Activated CD8-positive, alpha-beta T cell treated with anti-CD3 and anti-CD28 coated beads, Interleukin-2, amount 10 ng/mL, durations not matched to agents 7 days and 5 days (primary cell): ENCODE measurements at regions not wholly inside any gene's neighbourhood (a gene's known extent, or its start where the extent isn't known, plus 50 kb on each side); places are given as distances from the start of the nearest gene placed in this dataset.

Experiments
- ATAC-seq: fragments of 150-1000 bp; cut with Tn5 transposase; one replicate; pipeline ENCODE4 v1.10.0; 2021; ENCODE audit warnings: moderate library complexity
- CTCF ChIA-PET: fragments of 350-600 bp; sonication (Branson Sonifier 250); formaldehyde crosslinking; loops from one replicate; lab custom pipeline; 2021; ENCODE audit warnings: antibody characterized with exemption; lab: Charles Lee
- POLR2A ChIA-PET: fragments of 350-600 bp; sonication (Branson Sonifier 250); formaldehyde crosslinking; loops from one replicate; lab custom pipeline; 2021; ENCODE audit warnings: antibody characterized with exemption; lab: Charles Lee
- DNase-seq: peaks from one replicate; pipeline ENCODE4 v3.0.0-alpha.2; 2020
- H3K27ac Mint-ChIP-seq: one replicate; pipeline ENCODE4 v1.8.0; 2021; ENCODE audit warnings: mild to moderate bottlenecking, mixed read lengths
- H3K27me3 Mint-ChIP-seq: one replicate; pipeline ENCODE4 v1.8.0; 2021; ENCODE audit warnings: low read depth, mixed read lengths
- H3K36me3 Mint-ChIP-seq: one replicate; pipeline ENCODE4 v1.8.0; 2021; ENCODE audit warnings: low read depth, mixed read lengths
- H3K4me1 Mint-ChIP-seq: one replicate; pipeline ENCODE4 v1.8.0; 2021; ENCODE audit warnings: low read depth, mixed read lengths
- H3K4me3 Mint-ChIP-seq: one replicate; pipeline ENCODE4 v1.8.0; 2021; ENCODE audit warnings: mild to moderate bottlenecking, mixed read lengths
- H3K9me3 Mint-ChIP-seq: one replicate; pipeline ENCODE4 v1.8.0; 2022; ENCODE audit warnings: mixed read lengths; ENCODE audit not compliant: insufficient read depth

DNA sequence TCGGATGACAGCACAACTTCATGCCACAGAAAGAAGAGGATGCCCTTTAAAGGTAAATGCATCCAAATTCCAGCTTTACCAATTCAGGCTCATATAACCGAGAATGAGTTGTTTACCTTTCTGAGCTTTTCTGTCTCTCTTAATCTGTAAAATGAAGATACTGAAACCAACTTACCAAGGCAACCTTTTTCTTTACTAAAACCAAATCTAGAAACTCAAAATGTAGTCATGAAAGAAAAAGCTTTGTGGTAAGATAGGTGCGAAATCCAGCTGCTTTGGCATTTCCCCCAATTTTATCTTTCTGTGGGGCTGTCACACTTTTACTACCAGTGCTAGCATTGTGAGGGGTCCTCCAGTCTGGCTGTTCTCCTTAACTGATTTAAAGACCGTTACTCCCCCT is 240.4 kb downstream of the IKZF2 start:
- ATAC-seq (no peak), DNase-seq (no peak)
- H3K4me1 Mint-ChIP-seq, result peaks cover 27% of the 10 kb centered on the region
- no peak overlapping the region for H3K4me3 Mint-ChIP-seq
- H3K27me3 Mint-ChIP-seq, result peaks cover 2% of the 10 kb centered on the region
- POLR2A ChIA-PET, result no interaction called here
- H3K36me3 Mint-ChIP-seq, result peaks cover 2% of the 10 kb centered on the region
- CTCF ChIA-PET, result interaction anchor here (0.6 kb wide), 1 partner anchor 32 kb away, joined by 3 read pairs; no protein-coding TSS in a partner anchor
- H3K27ac Mint-ChIP-seq, result no peak overlapping the region
- H3K9me3 Mint-ChIP-seq, result peaks cover 3% of the 10 kb centered on the region

DNA sequence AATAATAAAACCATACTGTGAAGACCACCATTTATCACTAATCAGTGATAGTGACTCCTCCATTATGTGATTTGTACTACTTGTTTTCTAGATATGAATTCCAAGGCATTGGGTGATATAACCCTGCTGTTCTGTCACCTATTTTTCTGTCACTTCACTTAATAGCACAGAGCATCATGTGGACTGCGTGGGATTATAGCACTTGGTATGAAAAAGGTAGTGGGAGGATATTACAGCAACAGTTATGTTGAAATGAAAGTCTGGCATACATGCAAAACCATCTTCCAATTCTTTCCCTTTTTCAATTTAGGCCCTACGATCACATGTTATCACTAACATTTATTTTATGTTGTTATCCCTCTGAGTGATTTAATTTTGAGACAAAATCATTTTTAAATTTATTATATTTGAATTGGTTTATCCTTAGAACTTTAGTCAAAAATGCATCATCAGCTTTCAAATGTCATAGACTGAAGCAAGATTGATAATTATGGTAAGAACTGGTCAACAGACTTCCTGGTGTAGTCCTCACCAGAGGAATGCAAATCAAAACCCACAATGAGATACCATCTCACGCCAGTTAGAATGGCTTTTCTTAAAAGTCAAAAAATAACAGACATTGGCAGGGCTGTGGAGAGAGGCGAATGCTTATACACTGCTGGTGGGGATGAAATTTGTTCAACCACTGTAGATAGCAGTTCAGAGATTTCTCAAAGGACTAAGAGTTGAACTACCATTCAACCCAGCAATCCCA is 242.6 kb downstream of the IKZF2 start:
- Mint-ChIP-seq H3K27me3 (peaks cover 2% of the 10 kb centered on the region), H3K36me3 (peaks cover 2% of the 10 kb centered on the region), H3K4me1 (peaks cover 19% of the 10 kb centered on the region), H3K9me3 (peaks cover 3% of the 10 kb centered on the region), H3K27ac (no peak overlapping the region), H3K4me3 (no peak overlapping the region)
- ATAC-seq (no peak), DNase-seq (no peak)
- ChIA-PET CTCF (no interaction called here), POLR2A (no interaction called here)

DNA sequence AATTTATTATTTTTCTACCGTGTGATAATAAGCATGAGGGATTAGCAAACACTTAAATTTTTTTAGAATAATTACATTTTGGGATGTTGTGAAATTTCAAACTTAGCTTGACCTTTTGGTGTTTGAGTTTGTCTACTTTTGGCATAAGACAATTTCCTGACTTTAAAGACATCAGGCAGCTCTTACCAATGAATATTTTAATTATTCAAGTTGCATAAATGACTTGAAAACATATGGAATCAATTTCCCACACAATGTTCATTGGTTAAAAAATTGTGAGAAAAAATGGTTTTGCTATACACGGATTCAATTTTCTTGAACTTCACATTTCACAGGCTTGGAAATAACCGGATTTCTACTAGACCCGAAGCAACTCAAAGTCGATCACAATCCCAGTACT is 243.4 kb downstream of the IKZF2 start:
- H3K27me3 Mint-ChIP-seq, result peaks cover 2% of the 10 kb centered on the region
- H3K4me1 Mint-ChIP-seq, result peaks cover 19% of the 10 kb centered on the region
- ChIA-PET CTCF (no interaction called here), POLR2A (no interaction called here)
- peaks cover 3% of the 10 kb centered on the region for H3K9me3 Mint-ChIP-seq
- no peak overlapping the region for H3K27ac Mint-ChIP-seq
- ATAC-seq, result no peak
- H3K36me3 Mint-ChIP-seq, result peaks cover 2% of the 10 kb centered on the region
- no peak for DNase-seq
- no peak overlapping the region for H3K4me3 Mint-ChIP-seq

DNA sequence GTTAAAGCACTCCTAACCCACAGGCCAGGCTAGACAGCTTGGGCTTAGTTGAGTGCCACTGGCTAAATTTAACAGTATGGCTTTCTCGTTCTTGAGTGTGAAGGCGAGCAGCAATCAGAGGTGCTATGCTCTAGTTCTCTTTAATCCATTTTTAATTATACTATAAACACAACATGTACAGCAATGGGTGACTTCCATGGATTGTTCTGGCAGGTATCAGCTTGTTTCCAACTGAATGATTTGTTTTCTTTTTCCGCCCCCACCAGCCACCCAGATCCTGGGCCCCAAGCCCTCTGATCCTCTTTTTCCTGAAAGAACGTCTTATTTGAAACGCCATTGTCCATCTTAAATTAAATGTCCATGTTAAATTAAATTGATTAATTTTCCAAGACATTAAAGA is 244.8 kb downstream of the IKZF2 start:
- H3K27ac Mint-ChIP-seq, result no peak overlapping the region
- no peak for ATAC-seq
- CTCF ChIA-PET, result no interaction called here
- H3K27me3 Mint-ChIP-seq, result peaks cover 2% of the 10 kb centered on the region
- H3K9me3 Mint-ChIP-seq, result peaks cover 3% of the 10 kb centered on the region
- peaks cover 18% of the 10 kb centered on the region for H3K4me1 Mint-ChIP-seq
- POLR2A ChIA-PET, result no interaction called here
- H3K4me3 Mint-ChIP-seq, result no peak overlapping the region
- no peak for DNase-seq
- H3K36me3 Mint-ChIP-seq, result peaks cover 2% of the 10 kb centered on the region

DNA sequence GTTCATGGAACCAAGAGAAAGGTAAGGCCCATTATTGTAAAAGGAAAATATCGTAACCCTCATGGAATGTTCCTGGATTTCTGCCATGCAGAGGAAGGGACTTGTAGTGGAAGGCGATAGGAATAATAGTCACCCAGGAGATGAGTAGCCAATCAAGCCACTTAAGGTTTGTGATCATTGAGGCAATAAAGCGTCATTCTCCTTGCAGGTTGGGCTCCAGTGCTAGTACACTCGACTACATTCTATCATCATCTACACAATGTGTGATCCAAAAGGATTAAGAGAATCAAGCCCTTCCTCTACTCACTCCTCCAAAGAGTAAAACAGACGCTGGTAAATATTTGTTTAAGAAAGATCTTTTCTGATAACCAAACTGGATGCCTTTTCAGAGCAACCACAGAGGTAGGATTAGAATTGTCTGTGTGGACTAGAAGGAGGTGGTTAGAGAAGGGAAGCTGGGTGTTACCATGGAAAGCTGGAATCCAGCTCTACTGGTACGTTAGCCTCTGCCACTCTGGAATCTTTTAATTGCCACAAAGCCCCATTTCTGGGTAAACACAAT is 245.7 kb downstream of the IKZF2 start:
- H3K4me3 Mint-ChIP-seq, result no peak overlapping the region
- H3K36me3 Mint-ChIP-seq, result peaks cover 2% of the 10 kb centered on the region
- peaks cover 2% of the 10 kb centered on the region for H3K27me3 Mint-ChIP-seq
- H3K27ac Mint-ChIP-seq, result no peak overlapping the region
- POLR2A ChIA-PET, result no interaction called here
- peaks cover 3% of the 10 kb centered on the region for H3K9me3 Mint-ChIP-seq
- CTCF ChIA-PET, result no interaction called here
- DNase-seq (no peak), ATAC-seq (no peak)
- H3K4me1 Mint-ChIP-seq, result peaks cover 10% of the 10 kb centered on the region

DNA sequence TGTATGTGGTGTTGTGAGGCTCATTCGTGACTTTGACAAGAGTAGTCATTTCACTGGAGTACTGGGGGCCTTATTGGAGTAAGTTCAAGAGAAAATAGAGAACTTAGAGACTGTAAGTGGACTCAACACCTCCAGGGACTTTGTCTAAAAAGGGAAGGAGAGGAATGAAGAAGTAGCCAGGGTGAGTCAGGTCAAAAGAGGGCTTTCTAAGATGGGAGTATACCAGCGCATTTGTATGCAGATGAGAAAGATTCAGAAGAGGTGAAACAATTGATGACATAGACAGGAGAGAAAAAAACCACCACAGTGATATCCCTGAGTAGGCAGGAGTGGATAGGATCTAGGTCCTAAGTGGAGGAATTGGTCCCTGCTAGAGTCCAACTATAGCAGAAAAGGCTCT is 246.8 kb downstream of the IKZF2 start:
- peaks cover 2% of the 10 kb centered on the region for H3K27me3 Mint-ChIP-seq
- DNase-seq (no peak), ATAC-seq (no peak)
- ChIA-PET CTCF (no interaction called here), POLR2A (no interaction called here)
- H3K4me3 Mint-ChIP-seq, result no peak overlapping the region
- H3K27ac Mint-ChIP-seq, result no peak overlapping the region
- H3K4me1 Mint-ChIP-seq, result peaks cover 5% of the 10 kb centered on the region
- peaks cover 3% of the 10 kb centered on the region for H3K9me3 Mint-ChIP-seq
- peaks cover 2% of the 10 kb centered on the region for H3K36me3 Mint-ChIP-seq

DNA sequence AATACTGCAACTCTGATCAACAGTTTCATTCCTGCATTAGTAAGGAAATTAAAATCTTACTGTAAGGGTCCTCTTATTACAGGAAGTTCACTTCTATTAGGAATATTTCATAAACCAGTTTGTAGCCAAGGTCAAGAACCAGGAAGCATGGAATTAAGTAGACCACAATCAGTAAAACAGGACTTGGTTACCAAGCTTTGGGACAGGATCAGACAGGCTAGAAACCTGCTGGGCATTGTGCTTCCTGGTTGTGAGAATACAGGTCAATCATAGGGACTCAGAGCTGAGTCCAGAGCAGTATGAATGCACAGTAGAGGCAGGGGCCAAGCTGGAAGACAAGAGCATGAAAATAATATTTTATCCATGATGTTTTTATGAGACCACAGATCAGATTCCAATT is 248.0 kb downstream of the IKZF2 start:
- Mint-ChIP-seq H3K36me3 (no peaks in the 10 kb centered on the region), H3K27ac (no peak overlapping the region), H3K27me3 (no peaks in the 10 kb centered on the region), H3K4me3 (no peak overlapping the region), H3K4me1 (no peaks in the 10 kb centered on the region), H3K9me3 (no peaks in the 10 kb centered on the region)
- DNase-seq (no peak), ATAC-seq (no peak)
- ChIA-PET POLR2A (no interaction called here), CTCF (no interaction called here)

DNA sequence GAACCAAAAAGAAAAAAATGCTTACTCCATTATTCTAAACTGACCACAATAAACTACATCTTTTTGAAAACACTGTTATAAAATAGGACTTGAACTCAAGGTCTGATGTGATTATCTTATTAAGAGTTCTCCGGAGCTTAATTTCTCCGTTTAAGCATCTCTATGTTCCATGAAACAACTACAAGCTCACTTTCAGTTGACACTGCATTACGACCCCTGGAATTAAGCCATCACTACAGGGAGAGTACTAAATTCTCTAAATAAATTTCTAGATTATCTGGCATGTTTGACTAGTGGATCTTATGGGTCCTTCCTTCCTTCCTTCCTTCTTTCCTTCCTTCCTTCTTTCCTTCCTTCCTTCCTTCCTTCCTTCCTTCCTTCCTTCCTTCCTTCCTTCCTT is 249.0 kb downstream of the IKZF2 start:
- no peak overlapping the region for H3K27ac Mint-ChIP-seq
- no peaks in the 10 kb centered on the region for H3K4me1 Mint-ChIP-seq
- no peaks in the 10 kb centered on the region for H3K27me3 Mint-ChIP-seq
- no peaks in the 10 kb centered on the region for H3K9me3 Mint-ChIP-seq
- H3K4me3 Mint-ChIP-seq, result no peak overlapping the region
- POLR2A ChIA-PET, result no interaction called here
- no peak for DNase-seq
- H3K36me3 Mint-ChIP-seq, result no peaks in the 10 kb centered on the region
- no peak for ATAC-seq
- CTCF ChIA-PET, result interaction anchor here (1.1 kb wide), 1 partner anchor 10 kb away, joined by 3 read pairs; no protein-coding TSS in a partner anchor

DNA sequence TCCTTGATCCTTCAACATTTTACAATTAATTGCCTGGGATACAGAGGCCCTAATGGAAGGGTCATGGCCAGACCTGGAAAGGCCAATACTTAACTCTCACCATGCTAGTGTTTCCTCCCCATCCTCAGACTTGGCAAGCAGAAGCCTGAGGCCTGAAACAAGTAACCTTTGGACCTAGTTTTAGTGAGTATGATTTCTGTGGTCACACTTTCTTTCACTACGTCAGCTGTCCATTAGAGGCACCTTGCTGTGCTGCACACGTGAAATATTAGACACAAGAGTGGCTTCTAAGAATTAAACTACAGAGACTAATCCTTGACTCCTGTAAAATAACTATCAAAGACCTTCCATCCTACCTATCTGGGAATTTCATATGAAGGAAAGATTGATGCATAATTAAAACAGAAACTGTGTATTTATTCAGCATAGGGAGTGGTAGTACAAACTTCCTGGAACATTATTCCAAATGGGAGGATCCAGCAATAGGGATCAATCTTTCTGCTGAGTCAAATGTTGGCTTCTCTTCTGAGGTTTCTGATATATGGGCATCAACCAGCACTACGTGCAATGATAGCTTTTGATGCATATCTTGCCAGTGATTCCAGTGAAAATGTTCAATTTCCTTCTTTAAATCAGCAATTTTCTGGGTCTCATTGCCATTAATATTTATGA is 249.7 kb downstream of the IKZF2 start:
- POLR2A ChIA-PET, result no interaction called here
- no peaks in the 10 kb centered on the region for H3K9me3 Mint-ChIP-seq
- CTCF ChIA-PET, result interaction anchor here (1.1 kb wide), 1 partner anchor 9 kb away, joined by 3 read pairs; no protein-coding TSS in a partner anchor

DNA sequence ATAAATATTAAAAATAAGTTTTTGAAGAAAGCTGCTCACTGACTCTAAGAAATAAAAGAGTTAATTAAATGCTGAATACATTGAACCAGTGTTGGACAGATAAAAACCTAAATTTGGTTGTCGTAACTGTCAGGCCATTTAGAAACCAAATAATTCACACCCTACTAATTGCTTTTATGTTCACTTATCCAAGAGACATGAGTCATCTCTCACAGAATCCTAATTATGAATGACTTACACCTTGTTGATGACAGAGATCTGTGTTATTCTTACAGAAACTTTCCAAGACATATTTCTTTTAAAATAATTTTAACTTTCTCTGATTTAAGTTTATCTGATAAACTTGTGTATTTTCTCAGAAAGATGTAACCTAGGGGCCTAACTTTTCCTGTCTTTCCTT is 250.7 kb downstream of the IKZF2 start:
- no peak overlapping the region for H3K27ac Mint-ChIP-seq
- H3K4me1 Mint-ChIP-seq, result no peaks in the 10 kb centered on the region
- POLR2A ChIA-PET, result no interaction called here
- DNase-seq, result no peak
- H3K36me3 Mint-ChIP-seq, result no peaks in the 10 kb centered on the region
- CTCF ChIA-PET, result interaction anchor here (1.1 kb wide), 1 partner anchor 10 kb away, joined by 3 read pairs; no protein-coding TSS in a partner anchor
- no peak overlapping the region for H3K4me3 Mint-ChIP-seq
- H3K9me3 Mint-ChIP-seq, result no peaks in the 10 kb centered on the region
- no peak for ATAC-seq
- no peaks in the 10 kb centered on the region for H3K27me3 Mint-ChIP-seq

More for the DNA sequence above, 249.7 kb downstream of the IKZF2 start:
- DNase-seq, result no peak
- Mint-ChIP-seq H3K27me3 (no peaks in the 10 kb centered on the region), H3K36me3 (no peaks in the 10 kb centered on the region), H3K4me1 (no peaks in the 10 kb centered on the region), H3K4me3 (no peak overlapping the region), H3K27ac (no peak overlapping the region)
- ATAC-seq, result no peak

DNA sequence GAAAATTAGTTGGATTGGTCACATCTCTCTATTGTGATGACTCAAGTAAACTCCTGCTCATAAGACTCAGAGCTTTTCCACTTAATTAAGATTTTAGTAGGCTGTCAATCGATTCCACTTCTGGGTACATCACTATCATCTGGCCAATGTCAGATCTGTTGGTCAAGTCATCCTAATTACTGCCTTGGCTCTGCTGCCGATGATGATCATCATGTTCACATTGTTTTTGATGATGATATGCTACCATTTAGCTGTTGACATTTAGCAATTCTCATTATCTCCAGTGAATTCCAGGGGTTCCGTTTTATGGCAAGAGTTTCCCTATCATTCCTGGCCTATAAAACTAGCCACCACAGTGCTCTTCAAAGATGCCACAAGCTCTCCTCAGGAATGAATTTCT is 253.4 kb downstream of the IKZF2 start:
- DNase-seq (no peak), ATAC-seq (no peak)
- Mint-ChIP-seq H3K27ac (no peak overlapping the region), H3K4me3 (no peak overlapping the region), H3K9me3 (no peaks in the 10 kb centered on the region), H3K36me3 (no peaks in the 10 kb centered on the region), H3K4me1 (no peaks in the 10 kb centered on the region), H3K27me3 (no peaks in the 10 kb centered on the region)
- POLR2A ChIA-PET, result no interaction called here
- CTCF ChIA-PET, result no interaction called here

DNA sequence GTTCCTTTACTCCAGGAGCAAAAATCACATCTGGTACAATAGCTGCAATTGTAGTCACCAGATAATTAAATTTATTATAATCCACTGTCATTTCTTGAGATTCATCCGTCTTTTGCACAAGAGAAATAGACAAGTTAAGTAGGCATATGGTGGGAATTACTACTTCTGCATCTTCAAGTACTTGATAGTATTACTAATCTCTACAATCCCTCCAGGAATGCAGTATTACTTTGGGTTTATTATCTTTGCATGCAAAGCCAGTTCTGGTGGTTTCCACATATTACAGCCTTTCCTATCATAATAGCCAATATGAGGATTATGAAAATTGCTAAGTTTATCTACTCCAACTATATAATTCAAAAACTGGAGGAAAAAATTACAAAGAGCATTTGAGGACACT is 254.1 kb downstream of the IKZF2 start:
- H3K27ac Mint-ChIP-seq, result no peak overlapping the region
- CTCF ChIA-PET, result interaction anchor here (0.5 kb wide), 1 partner anchor 252 kb away, joined by 3 read pairs; no protein-coding TSS in a partner anchor
- no peaks in the 10 kb centered on the region for H3K9me3 Mint-ChIP-seq
- no peaks in the 10 kb centered on the region for H3K4me1 Mint-ChIP-seq
- no peaks in the 10 kb centered on the region for H3K36me3 Mint-ChIP-seq
- ATAC-seq (no peak), DNase-seq (no peak)
- H3K4me3 Mint-ChIP-seq, result no peak overlapping the region
- POLR2A ChIA-PET, result no interaction called here
- peaks cover under 1% of the 10 kb centered on the region for H3K27me3 Mint-ChIP-seq
